Fibroblast of villous mesenchyme (primary cell): ENCODE measurements at regions not wholly inside any gene's neighbourhood (a gene's known extent, or its start where the extent isn't known, plus 50 kb on each side); places are given as distances from the start of the nearest gene placed in this dataset.

ENCODE experiments used
- DNase-seq: peaks from one replicate; pipeline ENCODE4 v3.0.0-alpha.2; 2010; ENCODE audit warnings: low read depth
- H3K4me3 ChIP-seq: 2 replicates; pipeline ENCODE4 v1.5.1; 2011; ENCODE audit warnings: low read depth, mild to moderate bottlenecking, low read length
- TF ChIP-seq, protein P1 (sequence below): IDR thresholded peaks from 2 replicates; pipeline ENCODE4 v1.5.1; 2012; ENCODE audit warnings: low read depth, mild to moderate bottlenecking, low read length; ENCODE audit not compliant: insufficient read depth

GRCh38 chr5:19352120-19352519, 635.9 kb downstream of the CDH18 start:
- DNase-seq, result no peak
- H3K4me3 ChIP-seq, result no peak overlapping the region
- TF ChIP-seq, protein P1, sequence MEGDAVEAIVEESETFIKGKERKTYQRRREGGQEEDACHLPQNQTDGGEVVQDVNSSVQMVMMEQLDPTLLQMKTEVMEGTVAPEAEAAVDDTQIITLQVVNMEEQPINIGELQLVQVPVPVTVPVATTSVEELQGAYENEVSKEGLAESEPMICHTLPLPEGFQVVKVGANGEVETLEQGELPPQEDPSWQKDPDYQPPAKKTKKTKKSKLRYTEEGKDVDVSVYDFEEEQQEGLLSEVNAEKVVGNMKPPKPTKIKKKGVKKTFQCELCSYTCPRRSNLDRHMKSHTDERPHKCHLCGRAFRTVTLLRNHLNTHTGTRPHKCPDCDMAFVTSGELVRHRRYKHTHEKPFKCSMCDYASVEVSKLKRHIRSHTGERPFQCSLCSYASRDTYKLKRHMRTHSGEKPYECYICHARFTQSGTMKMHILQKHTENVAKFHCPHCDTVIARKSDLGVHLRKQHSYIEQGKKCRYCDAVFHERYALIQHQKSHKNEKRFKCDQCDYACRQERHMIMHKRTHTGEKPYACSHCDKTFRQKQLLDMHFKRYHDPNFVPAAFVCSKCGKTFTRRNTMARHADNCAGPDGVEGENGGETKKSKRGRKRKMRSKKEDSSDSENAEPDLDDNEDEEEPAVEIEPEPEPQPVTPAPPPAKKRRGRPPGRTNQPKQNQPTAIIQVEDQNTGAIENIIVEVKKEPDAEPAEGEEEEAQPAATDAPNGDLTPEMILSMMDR, result no peak

DNA sequence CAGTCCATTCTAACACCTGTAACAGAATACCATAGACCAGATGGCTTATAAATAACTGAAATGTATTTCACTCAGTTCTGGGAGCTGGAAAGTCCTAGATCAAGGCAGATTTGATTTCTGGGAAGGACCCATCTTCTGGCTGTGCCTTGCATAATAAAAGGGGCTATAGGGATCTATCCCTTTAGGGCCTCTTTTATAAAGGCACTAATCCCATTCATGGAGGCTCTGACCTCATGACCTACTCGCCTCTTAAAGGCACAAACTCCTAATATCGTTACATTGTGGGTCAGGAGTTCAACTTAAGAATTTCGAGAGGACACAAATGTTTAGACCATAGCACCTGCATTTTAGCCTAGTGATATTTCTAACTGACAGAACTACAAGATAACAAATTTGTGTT, 619.0 kb downstream of the CDH18 start:
- no peak overlapping the region for H3K4me3 ChIP-seq
- TF ChIP-seq, protein P1, result no peak
- DNase-seq, result no peak

DNA sequence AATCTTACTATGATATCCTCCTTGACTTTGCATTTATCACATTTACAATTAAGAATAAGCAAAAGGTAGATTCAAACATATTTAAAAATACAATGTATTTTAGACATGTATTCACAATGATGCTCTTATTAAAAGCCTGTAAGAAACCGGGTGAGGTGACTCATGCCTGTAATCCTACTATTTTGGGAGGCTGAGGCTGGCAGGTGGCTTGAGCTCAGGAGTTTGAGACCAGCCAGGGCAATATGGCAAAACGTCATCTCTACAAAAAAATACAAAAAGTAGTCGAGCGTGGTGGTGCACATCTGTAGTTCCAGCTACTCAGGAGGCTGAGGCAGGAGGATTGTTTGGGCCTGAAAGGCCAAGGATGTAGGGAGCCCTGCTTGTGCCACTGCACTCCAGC, 618.4 kb downstream of the CDH18 start:
- TF ChIP-seq, protein P1, result no peak
- no peak for DNase-seq
- no peak overlapping the region for H3K4me3 ChIP-seq

GRCh38 chr5:19370655-19371386, 617.2 kb downstream of the CDH18 start:
- no peak overlapping the region for H3K4me3 ChIP-seq
- DNase-seq, result no peak
- TF ChIP-seq, protein P1, result no peak

GRCh38 chr5:19388391-19388790, 599.6 kb downstream of the CDH18 start:
- H3K4me3 ChIP-seq, result no peak overlapping the region
- TF ChIP-seq, protein P1, result no peak
- no peak for DNase-seq

GRCh38 chr5:19401032-19401431, 587.0 kb downstream of the CDH18 start:
- H3K4me3 ChIP-seq, result no peak overlapping the region
- TF ChIP-seq, protein P1, result no peak
- no peak for DNase-seq
